CD14-positive monocyte (primary cell): ENCODE measurements at regions not wholly inside any gene's neighbourhood (a gene's known extent, or its start where the extent isn't known, plus 50 kb on each side); places are given as distances from the start of the nearest gene placed in this dataset.

Source experiments
- DNase-seq, 3 donors: peaks; one replicate each; pipeline ENCODE4 v3.0.0-alpha.2; 2011 to 2022
- H2AFZ ChIP-seq: 2 replicates; pipeline ENCODE4 v1.6.0; 2012; ENCODE audit warnings: mild to moderate bottlenecking, low read depth, low read length, inconsistent platforms; ENCODE audit not compliant: insufficient read depth, poor library complexity, severe bottlenecking
- H3K27ac ChIP-seq, 2 donors: 1 replicate in 1 of 2; 2 replicates in 1 of 2; pipeline ENCODE4 v1.5.1; 2012 to 2013; ENCODE audit warnings: low read length in 2 of 2, control low read depth in 1 of 2, inconsistent platforms in 1 of 2, low read depth in 1 of 2, mild to moderate bottlenecking in 1 of 2
- H3K27me3 ChIP-seq, 2 donors: one replicate each; pipeline versions ENCODE4 v1.6.0 to v1.6.1; 2011 to 2013; ENCODE audit warnings: low read length in 2 of 2; ENCODE audit not compliant: control insufficient read depth in 2 of 2, insufficient read depth in 2 of 2
- H3K36me3 ChIP-seq, 2 donors: replicated peaks in 1 of 2; 1 replicate in 1 of 2; 2 replicates in 1 of 2; pipeline versions ENCODE4 v1.5.1 to v1.6.1; 2012 to 2013; ENCODE audit warnings: low read length in 2 of 2, control low read depth in 1 of 2, inconsistent platforms in 1 of 2, mild to moderate bottlenecking in 1 of 2; ENCODE audit not compliant: insufficient read depth in 2 of 2, control insufficient read depth in 1 of 2
- H3K4me1 ChIP-seq, 2 donors: 1 replicate in 1 of 2; 2 replicates in 1 of 2; pipeline versions ENCODE4 v1.5.1 to v1.6.1; 2012 to 2013; ENCODE audit warnings: low read length in 2 of 2, control low read depth in 1 of 2, inconsistent platforms in 1 of 2, mild to moderate bottlenecking in 1 of 2, moderate library complexity in 1 of 2; ENCODE audit not compliant: insufficient read depth in 2 of 2, control insufficient read depth in 1 of 2
- H3K4me2 ChIP-seq: replicated peaks from 2 replicates; pipeline ENCODE3; 2012; ENCODE audit warnings: low read length, moderate library complexity, mild to moderate bottlenecking; ENCODE audit not compliant: poor library complexity, severe bottlenecking; ENCODE audit errors: extremely low read depth
- H3K4me3 ChIP-seq, 3 experiments: fragments of 200-600 bp in 1 of 3; sonication (generic) in 1 of 3; replicated peaks in 1 of 3; 1 replicate in 2 of 3; 2 replicates in 1 of 3; pipeline ENCODE4 v1.5.1; 2011 to 2013; ENCODE audit warnings: low read length in 3 of 3, mild to moderate bottlenecking in 3 of 3, control low read depth in 2 of 3, low read depth in 2 of 3, inconsistent platforms in 1 of 3, moderate library complexity in 1 of 3
- H3K79me2 ChIP-seq: 2 replicates; pipeline ENCODE4 v1.6.0; 2012; ENCODE audit warnings: mild to moderate bottlenecking, control low read depth, inconsistent platforms, low read length, moderate library complexity; ENCODE audit not compliant: insufficient read depth
- H3K9ac ChIP-seq: 2 replicates; pipeline ENCODE4 v1.6.0; 2017; ENCODE audit warnings: low read length, mild to moderate bottlenecking; ENCODE audit not compliant: insufficient read depth, poor library complexity, severe bottlenecking
- H3K9me3 ChIP-seq, 2 donors: replicated peaks in 1 of 2; 1 replicate in 1 of 2; 2 replicates in 1 of 2; pipeline versions ENCODE4 v1.5.1 to v1.6.1; 2012 to 2013; ENCODE audit warnings: low read length in 2 of 2, control low read depth in 1 of 2; ENCODE audit not compliant: control insufficient read depth in 1 of 2, insufficient read depth in 1 of 2
- H4K20me1 ChIP-seq: 2 replicates; pipeline ENCODE4 v1.6.0; 2012; ENCODE audit warnings: mild to moderate bottlenecking, low read length, control low read depth, moderate library complexity; ENCODE audit not compliant: insufficient read depth
- H3K27ac Mint-ChIP-seq, 7 donors: one replicate each; pipeline ENCODE4 v1.8.0; 2020; ENCODE audit warnings: mild to moderate bottlenecking in 7 of 7, mixed read lengths in 7 of 7, moderate library complexity in 6 of 7, inconsistent platforms in 2 of 7
- H3K27me3 Mint-ChIP-seq, 3 donors: one replicate each; pipeline ENCODE4 v1.8.0; 2021 to 2022; ENCODE audit warnings: low read depth in 3 of 3, mild to moderate bottlenecking in 3 of 3, mixed read lengths in 3 of 3, moderate library complexity in 3 of 3, inconsistent platforms in 1 of 3
- H3K36me3 Mint-ChIP-seq, 2 donors: one replicate each; pipeline ENCODE4 v1.8.0; 2020; ENCODE audit warnings: mixed read lengths in 2 of 2, inconsistent platforms in 1 of 2, mild to moderate bottlenecking in 1 of 2
- H3K4me1 Mint-ChIP-seq: one replicate; pipeline ENCODE4 v1.8.0; 2020; ENCODE audit warnings: mild to moderate bottlenecking, mixed read lengths
- H3K4me3 Mint-ChIP-seq, 2 donors: one replicate each; pipeline ENCODE4 v1.8.0; 2020; ENCODE audit warnings: mild to moderate bottlenecking in 2 of 2, mixed read lengths in 2 of 2, moderate library complexity in 1 of 2
- H3K9me3 Mint-ChIP-seq, 7 donors: one replicate each; pipeline ENCODE4 v1.8.0; 2020 to 2022; ENCODE audit warnings: mixed read lengths in 7 of 7, mild to moderate bottlenecking in 6 of 7, moderate library complexity in 6 of 7, inconsistent platforms in 2 of 7
- WGBS: methylation state at CpG from one replicate; pipeline ENCODE4 v1.1.5; 2013; ENCODE audit warnings: missing lambda C conversion rate; ENCODE audit not compliant: insufficient coverage; 5-methylcytosine and 5-hydroxymethylcytosine counted together
- intact Hi-C, 2 donors: fragments of 100-400 bp; cut with micrococcal nuclease; formaldehyde crosslinking; loops; one replicate each; pipeline versions ENCODE4 v1.15.0 to v1.15.1; 2023
- TF ChIP-seq, protein P1 (sequence below): fragments of 200-600 bp; IDR thresholded peaks from one replicate; pipeline ENCODE4 v1.8.0; 2022; ENCODE audit warnings: antibody characterized with exemption, mild to moderate bottlenecking

GRCh38 chr5:4700069-4700468 lies 440.1 kb upstream of the ADAMTS16 start:
- Histone ChIP-seq H3K4me3 (no peak overlapping the region), H3K36me3 (no peaks in the 10 kb centered on the region), H3K27ac (no peak overlapping the region), H3K79me2 (no peaks in the 10 kb centered on the region), H4K20me1 (no peaks in the 10 kb centered on the region), H3K4me1 (no peaks in the 10 kb centered on the region), H3K9me3 (no peaks in the 10 kb centered on the region), H3K27me3 (no peaks in the 10 kb centered on the region), H3K4me2 (no peak overlapping the region), H2AFZ (no peak overlapping the region), H3K9ac (no peak overlapping the region)
- intact Hi-C loops: no loop called here
- TF ChIP-seq, protein P1, sequence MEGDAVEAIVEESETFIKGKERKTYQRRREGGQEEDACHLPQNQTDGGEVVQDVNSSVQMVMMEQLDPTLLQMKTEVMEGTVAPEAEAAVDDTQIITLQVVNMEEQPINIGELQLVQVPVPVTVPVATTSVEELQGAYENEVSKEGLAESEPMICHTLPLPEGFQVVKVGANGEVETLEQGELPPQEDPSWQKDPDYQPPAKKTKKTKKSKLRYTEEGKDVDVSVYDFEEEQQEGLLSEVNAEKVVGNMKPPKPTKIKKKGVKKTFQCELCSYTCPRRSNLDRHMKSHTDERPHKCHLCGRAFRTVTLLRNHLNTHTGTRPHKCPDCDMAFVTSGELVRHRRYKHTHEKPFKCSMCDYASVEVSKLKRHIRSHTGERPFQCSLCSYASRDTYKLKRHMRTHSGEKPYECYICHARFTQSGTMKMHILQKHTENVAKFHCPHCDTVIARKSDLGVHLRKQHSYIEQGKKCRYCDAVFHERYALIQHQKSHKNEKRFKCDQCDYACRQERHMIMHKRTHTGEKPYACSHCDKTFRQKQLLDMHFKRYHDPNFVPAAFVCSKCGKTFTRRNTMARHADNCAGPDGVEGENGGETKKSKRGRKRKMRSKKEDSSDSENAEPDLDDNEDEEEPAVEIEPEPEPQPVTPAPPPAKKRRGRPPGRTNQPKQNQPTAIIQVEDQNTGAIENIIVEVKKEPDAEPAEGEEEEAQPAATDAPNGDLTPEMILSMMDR: no peak
- no peaks in the 10 kb centered on the region for H3K4me1 Mint-ChIP-seq
- H3K4me3 Mint-ChIP-seq: no peak overlapping the region
- H3K27ac Mint-ChIP-seq: no peak overlapping the region
- peaks cover 0 to 3% (median 2%) of the 10 kb centered on the region in 7 donors for H3K9me3 Mint-ChIP-seq
- no peaks in the 10 kb centered on the region for H3K27me3 Mint-ChIP-seq
- H3K36me3 Mint-ChIP-seq: no peaks in the 10 kb centered on the region
- 58% methylated on average over 4 of the region's 7 CpGs for WGBS
- no peak for DNase-seq

GRCh38 chr5:4700871-4701270 lies 439.3 kb upstream of the ADAMTS16 start:
- Histone ChIP-seq H3K79me2 (no peaks in the 10 kb centered on the region), H3K4me1 (no peaks in the 10 kb centered on the region), H3K9ac (no peak overlapping the region), H3K36me3 (no peaks in the 10 kb centered on the region), H3K4me2 (no peak overlapping the region), H2AFZ (no peak overlapping the region), H3K4me3 (no peak overlapping the region), H4K20me1 (no peaks in the 10 kb centered on the region), H3K27ac (no peak overlapping the region), H3K9me3 (no peaks in the 10 kb centered on the region), H3K27me3 (no peaks in the 10 kb centered on the region)
- Mint-ChIP-seq H3K9me3 (peaks cover 0 to 2% (median 0%) of the 10 kb centered on the region in 7 donors), H3K36me3 (no peaks in the 10 kb centered on the region), H3K27me3 (no peaks in the 10 kb centered on the region), H3K27ac (no peak overlapping the region), H3K4me1 (no peaks in the 10 kb centered on the region), H3K4me3 (no peak overlapping the region)
- 80% methylated on average over 1 of the region's 3 CpGs for WGBS
- no peak for DNase-seq
- intact Hi-C loops: no loop called here
- TF ChIP-seq, protein P1: no peak
